Left kidney (tissue), 1 donor: ENCODE measurements at regions not wholly inside any gene's neighbourhood (a gene's known extent, or its start where the extent isn't known, plus 50 kb on each side); places are given as distances from the start of the nearest gene placed in this dataset.
A peak's percentile ranks its signal among the peaks of the same experiment; 100 is the strongest.

Experiments used
- DNase-seq: peaks from one replicate; pipeline ENCODE4 v3.0.0-alpha.2; 2013

GRCh38 chr5:35420200-35420599, 189.9 kb upstream of the PRLR start:
- no peak for DNase-seq

- DNase-seq: no peak
These were observed 186.8 kb upstream of the PRLR start for GRCh38 chr5:35417040-35417439.

GRCh38 chr5:35416217-35416988, 186.1 kb upstream of the PRLR start:
- no peak for DNase-seq

- no peak for DNase-seq
These were observed 185.0 kb upstream of the PRLR start for GRCh38 chr5:35415309-35415708.

GRCh38 chr5:35409361-35409760, 179.1 kb upstream of the PRLR start:
- DNase-seq: no peak

GRCh38 chr5:35408146-35408545, 177.9 kb upstream of the PRLR start:
- DNase-seq: no peak

- no peak for DNase-seq
These were observed 177.4 kb upstream of the PRLR start for GRCh38 chr5:35407697-35408096.

GRCh38 chr5:35405938-35406337, 175.7 kb upstream of the PRLR start:
- DNase-seq: no peak

- DNase-seq: no peak
These were observed 174.4 kb upstream of the PRLR start for GRCh38 chr5:35404701-35405100.

GRCh38 chr5:35393901-35394300, 163.6 kb upstream of the PRLR start:
- DNase-seq: no peak

GRCh38 chr5:35384658-35385057, 154.4 kb upstream of the PRLR start:
- no peak for DNase-seq

- DNase-seq: no peak
These were observed 152.8 kb upstream of the PRLR start for GRCh38 chr5:35383041-35383440.

- no peak for DNase-seq
These were observed 147.4 kb upstream of the PRLR start for GRCh38 chr5:35377653-35378052.

GRCh38 chr5:35374584-35374983, 144.3 kb upstream of the PRLR start:
- no peak for DNase-seq

GRCh38 chr5:35373249-35373648, 143.0 kb upstream of the PRLR start:
- no peak for DNase-seq

GRCh38 chr5:35372482-35372881, 142.2 kb upstream of the PRLR start:
- no peak for DNase-seq

GRCh38 chr5:35371951-35372426, 141.7 kb upstream of the PRLR start:
- DNase-seq: no peak

GRCh38 chr5:35370871-35371270, 140.6 kb upstream of the PRLR start:
- DNase-seq: no peak

GRCh38 chr5:35369965-35370790, 139.9 kb upstream of the PRLR start:
- no peak for DNase-seq

- no peak for DNase-seq
These were observed 137.2 kb upstream of the PRLR start for GRCh38 chr5:35367526-35367925.

GRCh38 chr5:35365758-35366157, 135.5 kb upstream of the PRLR start:
- DNase-seq: peak; percentile 29

GRCh38 chr5:35364350-35364749, 134.1 kb upstream of the PRLR start:
- DNase-seq: no peak

GRCh38 chr5:35363387-35363965, 133.2 kb upstream of the PRLR start:
- DNase-seq: no peak
